HEK293 (cell line): ENCODE measurements at regions not wholly inside any gene's neighbourhood (a gene's known extent, or its start where the extent isn't known, plus 50 kb on each side); places are given as distances from the start of the nearest gene placed in this dataset.

Experiments
- CTCF ChIA-PET: fragments of 350-600 bp; formaldehyde crosslinking; extraction: SDS; loops from one replicate; lab custom pipeline; 2021; ENCODE audit warnings: antibody characterized with exemption; lab: Yijun Ruan, JAX
- POLR2A ChIA-PET: fragments of 300-600 bp; formaldehyde crosslinking; extraction: SDS; loops from one replicate; lab custom pipeline; 2020; ENCODE audit warnings: antibody characterized with exemption, inconsistent platforms; lab: Yijun Ruan, JAX
- H3K27ac ChIP-seq: fragments of 200-500 bp; sonication (Bioruptor generic); 2 replicates; pipeline ENCODE4 v1.5.1; 2014; ENCODE audit warnings: low read depth, low read length, control low read depth, inconsistent platforms; ENCODE audit errors: extremely low read depth
- H3K36me3 ChIP-seq, 2 experiments: fragments of 200-500 bp in 1 of 2; sonication (Bioruptor generic) in 1 of 2; 1 replicate in 1 of 2; 2 replicates in 1 of 2; pipeline ENCODE4 v1.5.1; 2014 to 2017; ENCODE audit warnings: inconsistent platforms in 2 of 2, low read length in 2 of 2; ENCODE audit not compliant: control insufficient read depth in 2 of 2, insufficient read depth in 1 of 2
- H3K4me1 ChIP-seq: fragments of 200-500 bp; sonication (Bioruptor generic); 2 replicates; pipeline ENCODE4 v1.5.1; 2014; ENCODE audit warnings: mild to moderate bottlenecking, low read length, inconsistent platforms; ENCODE audit not compliant: control insufficient read depth, insufficient read depth
- H3K4me3 ChIP-seq: 2 replicates; pipeline ENCODE4 v1.5.1; 2011; ENCODE audit warnings: low read depth, mild to moderate bottlenecking, control low read depth, low read length, moderate library complexity
- H3K9me3 ChIP-seq: fragments of 200-500 bp; sonication (Bioruptor generic); 2 replicates; pipeline ENCODE4 v1.5.1; 2014; ENCODE audit warnings: low read depth, low read length, inconsistent platforms; ENCODE audit not compliant: control insufficient read depth, insufficient read depth
- BCL11A ChIP-seq: fragments of 450-650 bp; formaldehyde crosslinking; IDR thresholded peaks from 2 replicates; pipeline ENCODE4 v1.5.1; 2016; ENCODE audit warnings: low read depth, missing biosample characterization, missing genetic modification characterization
- BCL11B ChIP-seq: fragments of 450-650 bp; formaldehyde crosslinking; IDR thresholded peaks from 2 replicates; pipeline ENCODE4 v1.5.1; 2016; ENCODE audit warnings: low read depth, missing biosample characterization, missing genetic modification characterization
- GFI1B ChIP-seq: fragments of 450-650 bp; formaldehyde crosslinking; IDR thresholded peaks from 2 replicates; pipeline ENCODE4 v1.5.1; 2016; ENCODE audit warnings: missing biosample characterization, missing genetic modification characterization
- KLF17 ChIP-seq: fragments of 450-650 bp; formaldehyde crosslinking; IDR thresholded peaks from 2 replicates; pipeline ENCODE4 v1.5.1; 2016; ENCODE audit warnings: missing biosample characterization, missing genetic modification characterization
- SP2 ChIP-seq: fragments of 450-650 bp; formaldehyde crosslinking; IDR thresholded peaks from 2 replicates; pipeline ENCODE4 v1.5.1; 2016; ENCODE audit warnings: missing biosample characterization, missing genetic modification characterization
- ZBTB17 ChIP-seq: fragments of 450-650 bp; formaldehyde crosslinking; IDR thresholded peaks from 2 replicates; pipeline ENCODE4 v1.5.1; 2016; ENCODE audit warnings: missing biosample characterization, missing genetic modification characterization
- ZFHX2 ChIP-seq: fragments of 450-650 bp; formaldehyde crosslinking; conservative IDR thresholded peaks from 2 replicates; pipeline ENCODE4 v1.5.1; 2016; ENCODE audit warnings: missing biosample characterization, missing genetic modification characterization
- ZNF211 ChIP-seq: fragments of 450-650 bp; formaldehyde crosslinking; IDR thresholded peaks from 2 replicates; pipeline ENCODE4 v1.5.1; 2016; ENCODE audit warnings: low read depth, missing biosample characterization, missing genetic modification characterization
- ZNF292 ChIP-seq: fragments of 450-650 bp; formaldehyde crosslinking; IDR thresholded peaks from 2 replicates; pipeline ENCODE4 v1.5.1; 2016; ENCODE audit warnings: low read depth, missing biosample characterization, missing genetic modification characterization, borderline replicate concordance
- ZNF335 ChIP-seq: fragments of 450-650 bp; formaldehyde crosslinking; conservative IDR thresholded peaks from 2 replicates; pipeline ENCODE4 v1.5.1; 2016; ENCODE audit warnings: missing biosample characterization, missing genetic modification characterization
- ZNF423 ChIP-seq: fragments of 450-650 bp; formaldehyde crosslinking; IDR thresholded peaks from 2 replicates; pipeline ENCODE4 v1.5.1; 2016; ENCODE audit warnings: missing biosample characterization, missing genetic modification characterization
- ZNF48 ChIP-seq: fragments of 450-650 bp; formaldehyde crosslinking; IDR thresholded peaks from 2 replicates; pipeline ENCODE4 v1.5.1; 2016; ENCODE audit warnings: missing biosample characterization, missing genetic modification characterization
- ZNF514 ChIP-seq: fragments of 450-650 bp; formaldehyde crosslinking; IDR thresholded peaks from 2 replicates; pipeline ENCODE4 v1.5.1; 2016; ENCODE audit warnings: missing biosample characterization, missing genetic modification characterization
- ZNF624 ChIP-seq: fragments of 450-650 bp; formaldehyde crosslinking; IDR thresholded peaks from 2 replicates; pipeline ENCODE4 v1.5.1; 2017; ENCODE audit warnings: missing biosample characterization, missing genetic modification characterization
- ZNF670 ChIP-seq: fragments of 450-650 bp; formaldehyde crosslinking; IDR thresholded peaks from 2 replicates; pipeline ENCODE4 v1.5.1; 2016; ENCODE audit warnings: missing biosample characterization, missing genetic modification characterization, low read depth
- ZSCAN16 ChIP-seq: fragments of 450-650 bp; formaldehyde crosslinking; IDR thresholded peaks from 2 replicates; pipeline ENCODE4 v1.5.1; 2016; ENCODE audit warnings: missing biosample characterization, missing genetic modification characterization
- ZSCAN30 ChIP-seq: fragments of 450-650 bp; IDR thresholded peaks from 2 replicates; pipeline ENCODE4 v1.5.1; 2018; ENCODE audit warnings: missing biosample characterization, mild to moderate bottlenecking, missing genetic modification characterization, moderate library complexity
- TF ChIP-seq, protein P1 (sequence below): fragments of 450-650 bp; formaldehyde crosslinking; IDR thresholded peaks from 2 replicates; pipeline ENCODE4; 2016; ENCODE audit warnings: missing biosample characterization, missing genetic modification characterization
- TF ChIP-seq, protein P2 (sequence below): fragments of 450-650 bp; formaldehyde crosslinking; IDR thresholded peaks from 2 replicates; pipeline ENCODE4 v1.5.1; 2016; ENCODE audit warnings: missing biosample characterization, missing genetic modification characterization
- TF ChIP-seq, protein P3 (sequence below): fragments of 450-650 bp; formaldehyde crosslinking; IDR thresholded peaks from 2 replicates; pipeline ENCODE4 v1.5.1; 2016; ENCODE audit warnings: missing biosample characterization, missing genetic modification characterization
- TF ChIP-seq, protein P4 (sequence below): fragments of 450-650 bp; formaldehyde crosslinking; IDR thresholded peaks from 2 replicates; pipeline ENCODE4 v1.5.1; 2017; ENCODE audit warnings: missing biosample characterization, missing genetic modification characterization
- TF ChIP-seq, protein P5 (sequence below): fragments of 450-650 bp; formaldehyde crosslinking; conservative IDR thresholded peaks from 2 replicates; pipeline ENCODE4 v1.5.1; 2016; ENCODE audit warnings: low read depth, missing biosample characterization, missing genetic modification characterization

GRCh38 chr7:131665021-131665420, 108.6 kb upstream of the PODXL start:
- ChIA-PET POLR2A (no interaction called here), CTCF (no interaction called here)
- no peaks in the 10 kb centered on the region for H3K9me3 ChIP-seq
- H3K27ac ChIP-seq, result no peak overlapping the region
- H3K36me3 ChIP-seq, result no peaks in the 10 kb centered on the region
- no peaks in the 10 kb centered on the region for H3K4me1 ChIP-seq
- H3K4me3 ChIP-seq, result no peak overlapping the region
- no peak for TF ChIP-seq ZFHX2 (tag by site-specific recombination)
- TF ChIP-seq ZNF624 (tag by site-specific recombination), result no peak
- TF ChIP-seq, protein P1, sequence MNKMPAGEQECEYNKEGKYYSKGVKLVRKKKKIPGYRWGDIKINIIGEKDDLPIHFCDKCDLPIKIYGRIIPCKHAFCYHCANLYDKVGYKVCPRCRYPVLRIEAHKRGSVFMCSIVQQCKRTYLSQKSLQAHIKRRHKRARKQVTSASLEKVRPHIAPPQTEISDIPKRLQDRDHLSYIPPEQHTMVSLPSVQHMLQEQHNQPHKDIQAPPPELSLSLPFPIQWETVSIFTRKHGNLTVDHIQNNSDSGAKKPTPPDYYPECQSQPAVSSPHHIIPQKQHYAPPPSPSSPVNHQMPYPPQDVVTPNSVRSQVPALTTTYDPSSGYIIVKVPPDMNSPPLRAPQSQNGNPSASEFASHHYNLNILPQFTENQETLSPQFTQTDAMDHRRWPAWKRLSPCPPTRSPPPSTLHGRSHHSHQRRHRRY (tag by site-specific recombination), result no peak
- TF ChIP-seq ZNF211 (tag by site-specific recombination), result no peak
- TF ChIP-seq KLF17 (tag by site-specific recombination), result no peak
- TF ChIP-seq, protein P2, sequence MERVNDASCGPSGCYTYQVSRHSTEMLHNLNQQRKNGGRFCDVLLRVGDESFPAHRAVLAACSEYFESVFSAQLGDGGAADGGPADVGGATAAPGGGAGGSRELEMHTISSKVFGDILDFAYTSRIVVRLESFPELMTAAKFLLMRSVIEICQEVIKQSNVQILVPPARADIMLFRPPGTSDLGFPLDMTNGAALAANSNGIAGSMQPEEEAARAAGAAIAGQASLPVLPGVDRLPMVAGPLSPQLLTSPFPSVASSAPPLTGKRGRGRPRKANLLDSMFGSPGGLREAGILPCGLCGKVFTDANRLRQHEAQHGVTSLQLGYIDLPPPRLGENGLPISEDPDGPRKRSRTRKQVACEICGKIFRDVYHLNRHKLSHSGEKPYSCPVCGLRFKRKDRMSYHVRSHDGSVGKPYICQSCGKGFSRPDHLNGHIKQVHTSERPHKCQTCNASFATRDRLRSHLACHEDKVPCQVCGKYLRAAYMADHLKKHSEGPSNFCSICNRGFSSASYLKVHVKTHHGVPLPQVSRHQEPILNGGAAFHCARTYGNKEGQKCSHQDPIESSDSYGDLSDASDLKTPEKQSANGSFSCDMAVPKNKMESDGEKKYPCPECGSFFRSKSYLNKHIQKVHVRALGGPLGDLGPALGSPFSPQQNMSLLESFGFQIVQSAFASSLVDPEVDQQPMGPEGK (tag by site-specific recombination), result no peak
- TF ChIP-seq, protein P3, sequence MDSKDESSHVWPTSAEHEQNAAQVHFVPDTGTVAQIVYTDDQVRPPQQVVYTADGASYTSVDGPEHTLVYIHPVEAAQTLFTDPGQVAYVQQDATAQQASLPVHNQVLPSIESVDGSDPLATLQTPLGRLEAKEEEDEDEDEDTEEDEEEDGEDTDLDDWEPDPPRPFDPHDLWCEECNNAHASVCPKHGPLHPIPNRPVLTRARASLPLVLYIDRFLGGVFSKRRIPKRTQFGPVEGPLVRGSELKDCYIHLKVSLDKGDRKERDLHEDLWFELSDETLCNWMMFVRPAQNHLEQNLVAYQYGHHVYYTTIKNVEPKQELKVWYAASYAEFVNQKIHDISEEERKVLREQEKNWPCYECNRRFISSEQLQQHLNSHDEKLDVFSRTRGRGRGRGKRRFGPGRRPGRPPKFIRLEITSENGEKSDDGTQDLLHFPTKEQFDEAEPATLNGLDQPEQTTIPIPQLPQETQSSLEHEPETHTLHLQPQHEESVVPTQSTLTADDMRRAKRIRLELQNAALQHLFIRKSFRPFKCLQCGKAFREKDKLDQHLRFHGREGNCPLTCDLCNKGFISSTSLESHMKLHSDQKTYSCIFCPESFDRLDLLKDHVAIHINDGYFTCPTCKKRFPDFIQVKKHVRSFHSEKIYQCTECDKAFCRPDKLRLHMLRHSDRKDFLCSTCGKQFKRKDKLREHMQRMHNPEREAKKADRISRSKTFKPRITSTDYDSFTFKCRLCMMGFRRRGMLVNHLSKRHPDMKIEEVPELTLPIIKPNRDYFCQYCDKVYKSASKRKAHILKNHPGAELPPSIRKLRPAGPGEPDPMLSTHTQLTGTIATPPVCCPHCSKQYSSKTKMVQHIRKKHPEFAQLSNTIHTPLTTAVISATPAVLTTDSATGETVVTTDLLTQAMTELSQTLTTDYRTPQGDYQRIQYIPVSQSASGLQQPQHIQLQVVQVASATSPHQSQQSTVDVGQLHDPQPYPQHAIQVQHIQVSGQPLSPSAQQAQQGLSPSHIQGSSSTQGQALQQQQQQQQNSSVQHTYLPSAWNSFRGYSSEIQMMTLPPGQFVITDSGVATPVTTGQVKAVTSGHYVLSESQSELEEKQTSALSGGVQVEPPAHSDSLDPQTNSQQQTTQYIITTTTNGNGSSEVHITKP (tag by site-specific recombination), result no peak
- TF ChIP-seq ZNF48 (tag by site-specific recombination), result no peak
- TF ChIP-seq, protein P4, sequence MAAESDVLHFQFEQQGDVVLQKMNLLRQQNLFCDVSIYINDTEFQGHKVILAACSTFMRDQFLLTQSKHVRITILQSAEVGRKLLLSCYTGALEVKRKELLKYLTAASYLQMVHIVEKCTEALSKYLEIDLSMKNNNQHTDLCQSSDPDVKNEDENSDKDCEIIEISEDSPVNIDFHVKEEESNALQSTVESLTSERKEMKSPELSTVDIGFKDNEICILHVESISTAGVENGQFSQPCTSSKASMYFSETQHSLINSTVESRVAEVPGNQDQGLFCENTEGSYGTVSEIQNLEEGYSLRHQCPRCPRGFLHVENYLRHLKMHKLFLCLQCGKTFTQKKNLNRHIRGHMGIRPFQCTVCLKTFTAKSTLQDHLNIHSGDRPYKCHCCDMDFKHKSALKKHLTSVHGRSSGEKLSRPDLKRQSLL, result no peak
- no peak for TF ChIP-seq ZSCAN16 (tag by site-specific recombination)
- no peak for TF ChIP-seq GFI1B
- no peak for TF ChIP-seq ZNF670 (tag by site-specific recombination)
- no peak for TF ChIP-seq ZBTB17 (tag by site-specific recombination)

DNA sequence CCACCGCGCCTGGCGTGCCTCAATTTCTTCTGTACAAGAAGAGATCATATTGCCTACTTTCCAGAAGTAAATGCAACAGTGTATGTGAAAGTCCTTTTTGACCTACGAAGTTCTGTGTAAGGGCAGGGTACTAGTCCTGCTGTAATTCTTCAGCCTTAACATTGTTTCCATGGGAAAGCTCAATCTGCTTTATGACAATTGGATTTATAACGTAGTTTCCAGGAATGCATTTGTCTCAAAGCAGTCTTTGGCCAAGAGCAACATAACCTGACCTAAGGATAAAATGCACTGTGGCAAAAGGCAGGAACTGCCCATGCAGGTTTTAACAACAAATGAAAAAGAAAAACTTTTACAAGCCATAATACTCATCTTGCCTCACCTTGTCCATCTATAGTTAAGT, 108.1 kb upstream of the PODXL start:
- no peak overlapping the region for H3K4me3 ChIP-seq
- no peaks in the 10 kb centered on the region for H3K36me3 ChIP-seq
- POLR2A ChIA-PET, result no interaction called here
- no peak overlapping the region for H3K27ac ChIP-seq
- H3K9me3 ChIP-seq, result no peaks in the 10 kb centered on the region
- CTCF ChIA-PET, result no interaction called here
- no peaks in the 10 kb centered on the region for H3K4me1 ChIP-seq
- TF ChIP-seq ZNF335 (tag by site-specific recombination) (no peak), ZNF423 (tag by site-specific recombination) (no peak), ZNF514 (tag by site-specific recombination) (no peak), SP2 (tag by site-specific recombination) (no peak), BCL11A (tag by site-specific recombination) (no peak), ZSCAN30 (tag by site-specific recombination) (no peak), BCL11B (tag by site-specific recombination) (no peak), ZNF292 (tag by site-specific recombination) (no peak)
- TF ChIP-seq, protein P5, sequence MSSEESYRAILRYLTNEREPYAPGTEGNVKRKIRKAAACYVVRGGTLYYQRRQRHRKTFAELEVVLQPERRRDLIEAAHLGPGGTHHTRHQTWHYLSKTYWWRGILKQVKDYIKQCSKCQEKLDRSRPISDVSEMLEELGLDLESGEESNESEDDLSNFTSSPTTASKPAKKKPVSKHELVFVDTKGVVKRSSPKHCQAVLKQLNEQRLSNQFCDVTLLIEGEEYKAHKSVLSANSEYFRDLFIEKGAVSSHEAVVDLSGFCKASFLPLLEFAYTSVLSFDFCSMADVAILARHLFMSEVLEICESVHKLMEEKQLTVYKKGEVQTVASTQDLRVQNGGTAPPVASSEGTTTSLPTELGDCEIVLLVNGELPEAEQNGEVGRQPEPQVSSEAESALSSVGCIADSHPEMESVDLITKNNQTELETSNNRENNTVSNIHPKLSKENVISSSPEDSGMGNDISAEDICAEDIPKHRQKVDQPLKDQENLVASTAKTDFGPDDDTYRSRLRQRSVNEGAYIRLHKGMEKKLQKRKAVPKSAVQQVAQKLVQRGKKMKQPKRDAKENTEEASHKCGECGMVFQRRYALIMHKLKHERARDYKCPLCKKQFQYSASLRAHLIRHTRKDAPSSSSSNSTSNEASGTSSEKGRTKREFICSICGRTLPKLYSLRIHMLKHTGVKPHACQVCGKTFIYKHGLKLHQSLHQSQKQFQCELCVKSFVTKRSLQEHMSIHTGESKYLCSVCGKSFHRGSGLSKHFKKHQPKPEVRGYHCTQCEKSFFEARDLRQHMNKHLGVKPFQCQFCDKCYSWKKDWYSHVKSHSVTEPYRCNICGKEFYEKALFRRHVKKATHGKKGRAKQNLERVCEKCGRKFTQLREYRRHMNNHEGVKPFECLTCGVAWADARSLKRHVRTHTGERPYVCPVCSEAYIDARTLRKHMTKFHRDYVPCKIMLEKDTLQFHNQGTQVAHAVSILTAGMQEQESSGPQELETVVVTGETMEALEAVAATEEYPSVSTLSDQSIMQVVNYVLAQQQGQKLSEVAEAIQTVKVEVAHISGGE, result no peak
